Neuron (in vitro differentiated cells): ENCODE measurements at regions not wholly inside any gene's neighbourhood (a gene's known extent, or its start where the extent isn't known, plus 50 kb on each side); places are given as distances from the start of the nearest gene placed in this dataset.

Source experiments
- H2AFZ ChIP-seq: one replicate; pipeline ENCODE4 v1.6.1; 2013; ENCODE audit warnings: low read depth, mild to moderate bottlenecking, inconsistent platforms, low read length, moderate library complexity
- H3K27me3 ChIP-seq: one replicate; pipeline ENCODE4 v1.6.1; 2013; ENCODE audit warnings: low read length; ENCODE audit not compliant: insufficient read depth
- H3K36me3 ChIP-seq: one replicate; pipeline ENCODE4 v1.6.1; 2013; ENCODE audit warnings: low read length; ENCODE audit not compliant: insufficient read depth
- H3K4me1 ChIP-seq: one replicate; pipeline ENCODE4 v1.6.1; 2013; ENCODE audit warnings: low read length; ENCODE audit not compliant: insufficient read depth
- H3K4me3 ChIP-seq: 2 replicates; pipeline ENCODE4 v1.5.1; 2013; ENCODE audit warnings: mild to moderate bottlenecking, low read length, moderate library complexity
- H3K9me3 ChIP-seq: one replicate; pipeline ENCODE4 v1.6.1; 2013; ENCODE audit warnings: low read length

- Histone ChIP-seq H3K9me3 (no peaks in the 10 kb centered on the region), H2AFZ (no peak overlapping the region), H3K36me3 (no peaks in the 10 kb centered on the region), H3K4me3 (no peak overlapping the region), H3K27me3 (no peaks in the 10 kb centered on the region), H3K4me1 (no peaks in the 10 kb centered on the region)
Measured at GRCh38 chr11:27921472-27921871, 186.5 kb downstream of the KIF18A start.

GRCh38 chr11:27916541-27917100 lies 191.3 kb downstream of the KIF18A start:
- no peaks in the 10 kb centered on the region for H3K4me1 ChIP-seq
- H3K27me3 ChIP-seq, result no peaks in the 10 kb centered on the region
- H3K4me3 ChIP-seq, result no peak overlapping the region
- no peak overlapping the region for H2AFZ ChIP-seq
- no peaks in the 10 kb centered on the region for H3K36me3 ChIP-seq
- H3K9me3 ChIP-seq, result no peaks in the 10 kb centered on the region

GRCh38 chr11:27914080-27914479 lies 193.9 kb downstream of the KIF18A start:
- Histone ChIP-seq H2AFZ (no peak overlapping the region), H3K9me3 (no peaks in the 10 kb centered on the region), H3K4me1 (no peaks in the 10 kb centered on the region), H3K27me3 (no peaks in the 10 kb centered on the region), H3K4me3 (no peak overlapping the region), H3K36me3 (no peaks in the 10 kb centered on the region)

- H3K4me1 ChIP-seq, result no peaks in the 10 kb centered on the region
- no peaks in the 10 kb centered on the region for H3K36me3 ChIP-seq
- no peak overlapping the region for H3K4me3 ChIP-seq
- H3K9me3 ChIP-seq, result no peaks in the 10 kb centered on the region
- no peak overlapping the region for H2AFZ ChIP-seq
- H3K27me3 ChIP-seq, result no peaks in the 10 kb centered on the region
Measured at GRCh38 chr11:27913650-27914049, 194.3 kb downstream of the KIF18A start.

GRCh38 chr11:27912916-27913315 lies 195.0 kb downstream of the KIF18A start:
- Histone ChIP-seq H3K9me3 (no peaks in the 10 kb centered on the region), H3K4me3 (no peak overlapping the region), H3K4me1 (no peaks in the 10 kb centered on the region), H2AFZ (no peak overlapping the region), H3K27me3 (no peaks in the 10 kb centered on the region), H3K36me3 (no peaks in the 10 kb centered on the region)

- Histone ChIP-seq H3K27me3 (no peaks in the 10 kb centered on the region), H3K9me3 (no peaks in the 10 kb centered on the region), H3K36me3 (no peaks in the 10 kb centered on the region), H2AFZ (no peak overlapping the region), H3K4me3 (no peak overlapping the region), H3K4me1 (no peaks in the 10 kb centered on the region)
Measured at GRCh38 chr11:27910186-27910931, 197.6 kb downstream of the KIF18A start.

GRCh38 chr11:27909386-27909785 lies 198.6 kb downstream of the KIF18A start:
- H3K36me3 ChIP-seq, result no peaks in the 10 kb centered on the region
- no peaks in the 10 kb centered on the region for H3K27me3 ChIP-seq
- H3K9me3 ChIP-seq, result no peaks in the 10 kb centered on the region
- H3K4me1 ChIP-seq, result no peaks in the 10 kb centered on the region
- H3K4me3 ChIP-seq, result no peak overlapping the region
- H2AFZ ChIP-seq, result no peak overlapping the region

GRCh38 chr11:27908621-27909020 lies 199.3 kb downstream of the KIF18A start:
- no peaks in the 10 kb centered on the region for H3K9me3 ChIP-seq
- H2AFZ ChIP-seq, result no peak overlapping the region
- H3K27me3 ChIP-seq, result no peaks in the 10 kb centered on the region
- no peak overlapping the region for H3K4me3 ChIP-seq
- no peaks in the 10 kb centered on the region for H3K36me3 ChIP-seq
- no peaks in the 10 kb centered on the region for H3K4me1 ChIP-seq

- Histone ChIP-seq H2AFZ (no peak overlapping the region), H3K4me1 (peaks cover 2% of the 10 kb centered on the region), H3K36me3 (no peaks in the 10 kb centered on the region), H3K27me3 (no peaks in the 10 kb centered on the region), H3K4me3 (no peak overlapping the region), H3K9me3 (no peaks in the 10 kb centered on the region)
Measured at GRCh38 chr11:27907530-27907929, 200.4 kb downstream of the KIF18A start.

GRCh38 chr11:27907091-27907490 lies 200.9 kb downstream of the KIF18A start:
- Histone ChIP-seq H2AFZ (no peak overlapping the region), H3K9me3 (no peaks in the 10 kb centered on the region), H3K4me1 (peaks cover 2% of the 10 kb centered on the region), H3K4me3 (no peak overlapping the region), H3K27me3 (no peaks in the 10 kb centered on the region), H3K36me3 (no peaks in the 10 kb centered on the region)

GRCh38 chr11:27904358-27905055 lies 203.4 kb downstream of the KIF18A start:
- H3K9me3 ChIP-seq, result no peaks in the 10 kb centered on the region
- H3K36me3 ChIP-seq, result no peaks in the 10 kb centered on the region
- no peak overlapping the region for H2AFZ ChIP-seq
- H3K4me3 ChIP-seq, result no peak overlapping the region
- H3K27me3 ChIP-seq, result no peaks in the 10 kb centered on the region
- H3K4me1 ChIP-seq, result peaks cover 2% of the 10 kb centered on the region

- Histone ChIP-seq H3K4me1 (peaks cover 2% of the 10 kb centered on the region), H3K27me3 (no peaks in the 10 kb centered on the region), H3K36me3 (no peaks in the 10 kb centered on the region), H2AFZ (no peak overlapping the region), H3K9me3 (no peaks in the 10 kb centered on the region), H3K4me3 (no peak overlapping the region)
Measured at GRCh38 chr11:27902981-27903624, 202.8 kb upstream of the BDNF start.

- Histone ChIP-seq H3K9me3 (no peaks in the 10 kb centered on the region), H3K27me3 (no peaks in the 10 kb centered on the region), H3K36me3 (no peaks in the 10 kb centered on the region), H3K4me1 (peaks cover 2% of the 10 kb centered on the region), H2AFZ (no peak overlapping the region), H3K4me3 (no peak overlapping the region)
Measured at GRCh38 chr11:27898166-27898565, 197.9 kb upstream of the BDNF start.
